ENCODE measurements at regions not wholly inside any gene's neighbourhood (a gene's known extent, or its start where the extent isn't known, plus 50 kb on each side); places are given as distances from the start of the nearest gene placed in this dataset.

DNA sequence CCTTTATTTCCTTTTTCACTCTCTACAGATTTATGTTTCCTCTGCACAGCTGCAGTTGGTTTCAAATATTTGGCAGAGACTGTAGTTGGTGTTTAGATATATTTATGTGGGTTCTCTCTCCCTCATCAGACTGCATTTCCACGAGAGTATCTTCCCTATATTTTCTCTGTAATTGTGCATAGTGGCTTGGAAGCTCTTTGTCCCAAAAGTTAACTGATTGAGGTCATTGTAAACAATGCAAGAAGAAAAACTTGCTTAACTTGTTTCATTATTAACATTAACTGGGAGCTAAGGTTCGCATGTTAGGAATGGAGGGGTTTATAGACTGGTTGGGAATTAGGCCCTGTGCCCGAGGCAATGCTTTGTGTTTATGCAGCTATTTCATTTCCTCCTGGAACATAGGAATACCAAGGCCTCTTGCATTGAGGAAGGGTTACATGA lies 216.9 kb upstream of the HMGA2 start:
- TF ChIP-seq EP300 (IDR thresholded peaks at IDR 0.05), result no peak
- TF ChIP-seq, protein P1, sequence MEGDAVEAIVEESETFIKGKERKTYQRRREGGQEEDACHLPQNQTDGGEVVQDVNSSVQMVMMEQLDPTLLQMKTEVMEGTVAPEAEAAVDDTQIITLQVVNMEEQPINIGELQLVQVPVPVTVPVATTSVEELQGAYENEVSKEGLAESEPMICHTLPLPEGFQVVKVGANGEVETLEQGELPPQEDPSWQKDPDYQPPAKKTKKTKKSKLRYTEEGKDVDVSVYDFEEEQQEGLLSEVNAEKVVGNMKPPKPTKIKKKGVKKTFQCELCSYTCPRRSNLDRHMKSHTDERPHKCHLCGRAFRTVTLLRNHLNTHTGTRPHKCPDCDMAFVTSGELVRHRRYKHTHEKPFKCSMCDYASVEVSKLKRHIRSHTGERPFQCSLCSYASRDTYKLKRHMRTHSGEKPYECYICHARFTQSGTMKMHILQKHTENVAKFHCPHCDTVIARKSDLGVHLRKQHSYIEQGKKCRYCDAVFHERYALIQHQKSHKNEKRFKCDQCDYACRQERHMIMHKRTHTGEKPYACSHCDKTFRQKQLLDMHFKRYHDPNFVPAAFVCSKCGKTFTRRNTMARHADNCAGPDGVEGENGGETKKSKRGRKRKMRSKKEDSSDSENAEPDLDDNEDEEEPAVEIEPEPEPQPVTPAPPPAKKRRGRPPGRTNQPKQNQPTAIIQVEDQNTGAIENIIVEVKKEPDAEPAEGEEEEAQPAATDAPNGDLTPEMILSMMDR (IDR thresholded peaks at IDR 0.05), result no peak
